Lower lobe of right lung (tissue), 2 donors: ENCODE measurements at regions not wholly inside any gene's neighbourhood (a gene's known extent, or its start where the extent isn't known, plus 50 kb on each side); places are given as distances from the start of the nearest gene placed in this dataset.

Experiments used
- ATAC-seq, 2 donors: fragments of 200-7000 bp; cut with Tn5 transposase; one replicate each; pipeline ENCODE4 v1.9.1; 2020 to 2022; ENCODE audit warnings: mild to moderate bottlenecking in 2 of 2, moderate library complexity in 2 of 2
- DNase-seq: peaks from one replicate; pipeline ENCODE4 v3.0.0-alpha.2; 2020
- H3K27ac ChIP-seq: fragments of 200-600 bp; one replicate; pipeline ENCODE4 v1.8.0; 2022
- H3K27me3 ChIP-seq: fragments of 200-600 bp; one replicate; pipeline ENCODE4 v1.8.0; 2022; ENCODE audit warnings: low read depth
- H3K36me3 ChIP-seq: fragments of 200-600 bp; one replicate; pipeline ENCODE4 v1.8.0; 2022; ENCODE audit warnings: mild to moderate bottlenecking
- H3K4me1 ChIP-seq: fragments of 200-600 bp; one replicate; pipeline ENCODE4 v1.8.0; 2022
- H3K4me3 ChIP-seq: fragments of 200-600 bp; one replicate; pipeline ENCODE4 v1.8.0; 2022; ENCODE audit warnings: mild to moderate bottlenecking
- H3K9me3 ChIP-seq: fragments of 200-600 bp; one replicate; pipeline ENCODE4 v1.8.0; 2022
- CTCF ChIP-seq: fragments of 200-600 bp; IDR thresholded peaks from one replicate; pipeline ENCODE4 v1.8.0; 2022; ENCODE audit warnings: antibody characterized with exemption, mild to moderate bottlenecking
- intact Hi-C: fragments of 100-400 bp; cut with DNase I; formaldehyde crosslinking; loops from one replicate; pipeline ENCODE4 v1.11.0; 2022
- donor health status: DM: no; HTN: yes; CAD: no; lungs with severe emphysema.

GRCh38 chr12:56851462-56851861 lies 82.7 kb downstream of the SDR9C7 start:
- H3K4me1 ChIP-seq, result no peaks in the 10 kb centered on the region

DNA sequence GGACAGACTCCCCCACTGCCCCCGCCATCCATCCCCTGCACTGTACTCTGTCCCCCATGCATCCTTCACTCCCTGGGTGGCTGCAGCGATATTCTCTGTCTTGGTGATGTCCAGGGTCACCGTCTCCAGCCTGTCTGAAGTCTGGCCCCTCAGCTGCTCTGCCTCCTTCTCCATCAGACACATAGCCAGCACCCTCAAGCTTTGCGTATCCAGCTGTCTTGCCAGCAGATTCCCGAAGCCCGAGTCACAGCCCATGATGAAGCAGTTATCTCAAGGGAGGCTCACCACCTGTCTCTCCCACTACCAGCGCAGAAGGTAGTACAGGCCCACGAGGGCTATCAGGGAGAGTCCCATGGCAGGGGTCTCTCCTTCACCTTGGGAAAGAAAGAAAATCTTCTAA lies 77.8 kb downstream of the HSD17B6 start:
- no peak overlapping the region for H3K27ac ChIP-seq
- H3K36me3 ChIP-seq, result no peaks in the 10 kb centered on the region
- no peak for TF ChIP-seq CTCF
- no peak for DNase-seq
- no peaks in the 10 kb centered on the region for H3K9me3 ChIP-seq
- ATAC-seq, result no peak
- no peak overlapping the region for H3K4me3 ChIP-seq
- H3K27me3 ChIP-seq, result no peaks in the 10 kb centered on the region
- peaks cover 46% of the 10 kb centered on the region for H3K4me1 ChIP-seq
- intact Hi-C loops, result no loop called here

More at GRCh38 chr12:56851462-56851861, 82.7 kb downstream of the SDR9C7 start:
- H3K27me3 ChIP-seq, result no peaks in the 10 kb centered on the region
- TF ChIP-seq CTCF, result no peak
- H3K36me3 ChIP-seq, result no peaks in the 10 kb centered on the region
- H3K4me3 ChIP-seq, result no peak overlapping the region
- intact Hi-C loops, result no loop called here
- DNase-seq (no peak), ATAC-seq (no peak)
- H3K9me3 ChIP-seq, result peaks cover 12% of the 10 kb centered on the region
- no peak overlapping the region for H3K27ac ChIP-seq

- intact Hi-C loops, result no loop called here
- Histone ChIP-seq H3K4me3 (no peak overlapping the region), H3K9me3 (no peaks in the 10 kb centered on the region), H3K4me1 (peaks cover 46% of the 10 kb centered on the region), H3K27ac (peak overlapping the region; percentile 39), H3K27me3 (no peaks in the 10 kb centered on the region), H3K36me3 (no peaks in the 10 kb centered on the region)
- ATAC-seq (peak; percentile 52 to 60), DNase-seq (peak; percentile 56)
- peak; percentile 54 for TF ChIP-seq CTCF
These were observed 76.8 kb downstream of the HSD17B6 start for GRCh38 chr12:56839915-56840325.

GRCh38 chr12:56839489-56839848 lies 76.3 kb downstream of the HSD17B6 start:
- H3K27me3 ChIP-seq, result no peaks in the 10 kb centered on the region
- H3K4me3 ChIP-seq, result no peak overlapping the region
- H3K9me3 ChIP-seq, result no peaks in the 10 kb centered on the region
- H3K27ac ChIP-seq, result peak overlapping the region; percentile 39
- intact Hi-C loops, result no loop called here
- DNase-seq (no peak), ATAC-seq (no peak)
- H3K4me1 ChIP-seq, result peaks cover 46% of the 10 kb centered on the region
- no peaks in the 10 kb centered on the region for H3K36me3 ChIP-seq
- no peak for TF ChIP-seq CTCF

DNA sequence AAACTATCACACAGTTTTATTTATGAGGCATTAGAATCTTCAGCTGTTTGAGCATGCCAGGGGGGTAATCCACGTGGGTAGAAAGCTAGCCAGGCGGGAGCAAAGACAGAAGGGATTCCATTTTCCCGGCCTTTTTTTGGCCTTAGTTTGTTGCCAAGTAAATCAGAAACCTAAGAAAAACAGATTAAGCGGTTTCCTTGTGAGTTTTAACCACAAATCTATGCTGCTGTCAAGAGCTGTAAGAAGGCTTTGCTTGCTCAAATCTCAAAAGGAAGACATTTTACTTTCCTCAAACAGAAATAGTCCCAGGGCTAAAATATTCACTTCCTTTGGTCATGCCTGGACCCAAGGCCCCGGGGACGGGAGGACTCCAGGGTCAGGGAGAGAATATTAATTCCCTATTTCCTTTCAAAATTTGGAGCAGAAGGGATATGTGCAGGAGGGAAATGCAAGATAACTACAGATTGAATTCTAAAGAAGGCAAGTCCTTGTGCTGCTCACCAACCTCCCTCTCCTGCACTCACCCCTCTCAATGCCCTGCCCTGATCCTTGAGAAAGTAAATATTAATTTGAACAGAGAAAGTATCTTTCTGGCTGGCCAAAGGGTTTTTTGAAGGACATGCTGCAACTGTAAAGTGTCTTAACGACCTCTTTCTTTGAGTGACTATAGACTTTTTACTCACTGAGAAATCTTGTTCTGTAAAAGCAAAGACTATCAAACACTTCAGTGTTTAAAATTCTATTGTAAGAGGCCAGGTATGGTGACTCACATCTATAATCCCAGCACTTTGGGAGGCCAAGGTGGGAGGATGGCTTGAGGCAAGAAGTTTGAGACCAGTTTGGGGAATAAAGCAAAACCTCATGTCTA lies 75.7 kb downstream of the HSD17B6 start:
- ATAC-seq, result peak; percentile 79 to 89
- Histone ChIP-seq H3K4me1 (peaks cover 46% of the 10 kb centered on the region), H3K27me3 (no peaks in the 10 kb centered on the region), H3K9me3 (no peaks in the 10 kb centered on the region), H3K36me3 (no peaks in the 10 kb centered on the region), H3K27ac (peak overlapping the region; percentile 64), H3K4me3 (no peak overlapping the region)
- no peak for DNase-seq
- intact Hi-C loops, result no loop called here
- no peak for TF ChIP-seq CTCF
